DND-41 (cell line): ENCODE measurements at regions not wholly inside any gene's neighbourhood (a gene's known extent, or its start where the extent isn't known, plus 50 kb on each side); places are given as distances from the start of the nearest gene placed in this dataset.

Experiments
- ATAC-seq: fragments of 200-7000 bp; cut with Tn5 transposase; 3 replicates; pipeline ENCODE4 v1.9.1; 2021; ENCODE audit warnings: low read depth; ENCODE audit not compliant: insufficient read depth
- DNase-seq: peaks from one replicate; pipeline ENCODE4 v3.0.0-alpha.2; 2020
- H2AFZ ChIP-seq: 2 replicates; pipeline ENCODE4 v1.6.0; 2012; ENCODE audit warnings: low read depth, low read length
- H3K27ac ChIP-seq: 2 replicates; pipeline ENCODE4 v1.5.1; 2012; ENCODE audit warnings: low read length, inconsistent platforms
- H3K27me3 ChIP-seq: fragments of 200-600 bp; sonication (generic); 2 replicates; pipeline ENCODE4 v1.6.0; 2012; ENCODE audit warnings: low read length, mild to moderate bottlenecking, inconsistent platforms; ENCODE audit not compliant: insufficient read depth, poor library complexity
- H3K36me3 ChIP-seq: 2 replicates; pipeline ENCODE4 v1.5.1; 2012; ENCODE audit warnings: low read length, inconsistent platforms; ENCODE audit not compliant: insufficient read depth
- H3K4me1 ChIP-seq: 2 replicates; pipeline ENCODE4 v1.5.1; 2012; ENCODE audit warnings: mild to moderate bottlenecking, low read length; ENCODE audit not compliant: insufficient read depth
- H3K4me2 ChIP-seq: 2 replicates; pipeline ENCODE4 v1.6.0; 2012; ENCODE audit warnings: mild to moderate bottlenecking, moderate library complexity, low read length, inconsistent platforms; ENCODE audit not compliant: insufficient read depth
- H3K4me3 ChIP-seq, 2 experiments: fragments of 200-600 bp in 1 of 2; shearing (Covaris generic) in 1 of 2; 2 replicates each; pipeline ENCODE4 v1.5.1; 2012 to 2016; ENCODE audit warnings: inconsistent platforms in 2 of 2, low read length in 2 of 2, mild to moderate bottlenecking in 2 of 2, low read depth in 1 of 2, moderate library complexity in 1 of 2
- H3K79me2 ChIP-seq: 2 replicates; pipeline ENCODE4 v1.6.0; 2012; ENCODE audit warnings: low read length, inconsistent platforms; ENCODE audit not compliant: insufficient read depth
- H3K9ac ChIP-seq: 2 replicates; pipeline ENCODE4 v1.6.0; 2012; ENCODE audit warnings: low read depth, mild to moderate bottlenecking, inconsistent platforms, low read length, moderate library complexity
- H3K9me3 ChIP-seq: 2 replicates; pipeline ENCODE4 v1.5.1; 2012; ENCODE audit warnings: low read length, moderate library complexity, mild to moderate bottlenecking, inconsistent platforms; ENCODE audit not compliant: insufficient read depth, severe bottlenecking
- H4K20me1 ChIP-seq: 2 replicates; pipeline ENCODE4 v1.6.0; 2012; ENCODE audit warnings: low read length; ENCODE audit not compliant: insufficient read depth
- EZH2 ChIP-seq: IDR thresholded peaks from 3 replicates; pipeline ENCODE4 v1.6.1; 2012; ENCODE audit warnings: borderline replicate concordance, low read depth, mild to moderate bottlenecking, moderate library complexity, low read length, inconsistent platforms; ENCODE audit not compliant: severe bottlenecking
- TF ChIP-seq, protein P1 (sequence below): IDR thresholded peaks from 2 replicates; pipeline ENCODE4 v1.5.1; 2012; ENCODE audit warnings: borderline replicate concordance, low read length, moderate library complexity, mild to moderate bottlenecking; ENCODE audit not compliant: poor library complexity, severe bottlenecking; ENCODE audit errors: extremely low read depth

DNA sequence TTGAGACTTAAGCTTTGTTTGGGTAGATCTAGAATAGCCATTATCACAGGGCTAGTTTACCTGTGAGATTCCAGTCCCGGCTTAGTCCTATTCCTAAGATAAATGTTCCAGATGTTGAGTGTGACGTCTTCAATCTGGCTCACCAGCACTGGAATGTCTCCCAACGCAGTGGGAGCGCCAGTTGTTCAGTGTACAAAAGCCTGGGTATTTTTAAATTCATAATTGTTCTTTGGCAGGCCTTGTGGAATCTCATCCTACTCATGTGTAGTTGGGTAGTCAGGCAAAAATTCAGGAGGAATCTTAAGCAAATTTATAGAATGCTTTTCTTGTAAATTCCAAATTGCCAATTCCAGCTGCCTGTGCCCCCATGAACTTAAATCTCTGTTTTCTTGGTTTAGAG, 272.6 kb upstream of the KCNN2 start:
- H3K27ac ChIP-seq, result no peak overlapping the region
- no peaks in the 10 kb centered on the region for H3K79me2 ChIP-seq
- ATAC-seq, result no peak
- no peaks in the 10 kb centered on the region for H3K27me3 ChIP-seq
- no peaks in the 10 kb centered on the region for H4K20me1 ChIP-seq
- no peak overlapping the region for H2AFZ ChIP-seq
- H3K9me3 ChIP-seq, result peaks cover 14% of the 10 kb centered on the region
- no peak for DNase-seq
- no peak overlapping the region for H3K4me2 ChIP-seq
- H3K4me3 ChIP-seq, result no peak overlapping the region
- TF ChIP-seq EZH2, result no peak
- TF ChIP-seq, protein P1, sequence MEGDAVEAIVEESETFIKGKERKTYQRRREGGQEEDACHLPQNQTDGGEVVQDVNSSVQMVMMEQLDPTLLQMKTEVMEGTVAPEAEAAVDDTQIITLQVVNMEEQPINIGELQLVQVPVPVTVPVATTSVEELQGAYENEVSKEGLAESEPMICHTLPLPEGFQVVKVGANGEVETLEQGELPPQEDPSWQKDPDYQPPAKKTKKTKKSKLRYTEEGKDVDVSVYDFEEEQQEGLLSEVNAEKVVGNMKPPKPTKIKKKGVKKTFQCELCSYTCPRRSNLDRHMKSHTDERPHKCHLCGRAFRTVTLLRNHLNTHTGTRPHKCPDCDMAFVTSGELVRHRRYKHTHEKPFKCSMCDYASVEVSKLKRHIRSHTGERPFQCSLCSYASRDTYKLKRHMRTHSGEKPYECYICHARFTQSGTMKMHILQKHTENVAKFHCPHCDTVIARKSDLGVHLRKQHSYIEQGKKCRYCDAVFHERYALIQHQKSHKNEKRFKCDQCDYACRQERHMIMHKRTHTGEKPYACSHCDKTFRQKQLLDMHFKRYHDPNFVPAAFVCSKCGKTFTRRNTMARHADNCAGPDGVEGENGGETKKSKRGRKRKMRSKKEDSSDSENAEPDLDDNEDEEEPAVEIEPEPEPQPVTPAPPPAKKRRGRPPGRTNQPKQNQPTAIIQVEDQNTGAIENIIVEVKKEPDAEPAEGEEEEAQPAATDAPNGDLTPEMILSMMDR, result no peak
- H3K9ac ChIP-seq, result no peak overlapping the region
- H3K36me3 ChIP-seq, result no peaks in the 10 kb centered on the region
- no peaks in the 10 kb centered on the region for H3K4me1 ChIP-seq

DNA sequence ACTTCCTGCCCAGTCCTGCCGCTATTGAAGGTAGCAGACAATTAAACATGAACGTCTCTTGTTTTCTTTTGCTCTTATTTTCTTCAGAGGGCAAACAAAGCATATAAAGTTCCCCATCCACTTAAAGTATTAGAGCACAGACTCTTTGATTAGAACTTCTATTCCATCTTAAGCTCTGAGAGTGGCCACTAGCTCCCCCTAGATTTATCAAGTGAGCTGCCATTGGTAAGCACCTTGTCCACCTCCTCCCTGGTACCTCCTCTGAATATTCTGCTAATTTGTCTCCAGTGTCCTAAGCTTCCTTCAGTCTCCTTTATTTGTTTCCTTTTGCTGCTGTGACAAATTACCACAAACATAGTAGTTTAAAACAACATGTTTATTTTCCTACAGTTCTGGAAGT, 264.3 kb upstream of the KCNN2 start:
- Histone ChIP-seq H3K4me2 (no peak overlapping the region), H3K27me3 (no peaks in the 10 kb centered on the region), H3K9ac (no peak overlapping the region), H4K20me1 (no peaks in the 10 kb centered on the region), H3K79me2 (no peaks in the 10 kb centered on the region), H3K4me3 (no peak overlapping the region), H3K9me3 (peaks cover 4% of the 10 kb centered on the region), H3K27ac (no peak overlapping the region), H3K4me1 (no peaks in the 10 kb centered on the region), H3K36me3 (no peaks in the 10 kb centered on the region), H2AFZ (no peak overlapping the region)
- ATAC-seq, result no peak
- no peak for DNase-seq
- TF ChIP-seq, protein P1, result no peak
- TF ChIP-seq EZH2, result no peak

DNA sequence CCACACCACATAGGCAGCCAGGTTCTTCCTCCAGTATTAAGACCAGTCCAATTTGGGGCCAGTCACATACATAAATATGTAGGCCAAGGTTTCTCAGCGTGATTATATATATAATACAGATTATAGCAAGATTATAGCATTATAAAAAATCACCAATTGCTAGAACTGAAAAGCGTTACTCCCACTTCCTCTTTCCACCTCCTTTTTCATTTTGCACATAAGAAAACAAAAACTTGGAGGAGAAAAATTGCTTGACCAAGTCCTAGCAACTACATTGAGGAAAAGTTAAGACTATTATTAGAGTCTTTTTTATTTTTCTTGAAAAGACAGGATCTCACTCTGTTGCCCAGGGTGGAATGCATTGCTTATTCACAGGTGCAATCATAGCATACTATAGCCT, 262.7 kb upstream of the KCNN2 start:
- Histone ChIP-seq H3K9me3 (no peaks in the 10 kb centered on the region), H3K4me2 (no peak overlapping the region), H3K4me3 (no peak overlapping the region), H3K79me2 (no peaks in the 10 kb centered on the region), H2AFZ (no peak overlapping the region), H3K27me3 (no peaks in the 10 kb centered on the region), H3K36me3 (no peaks in the 10 kb centered on the region), H3K9ac (no peak overlapping the region), H3K27ac (no peak overlapping the region), H3K4me1 (no peaks in the 10 kb centered on the region), H4K20me1 (no peaks in the 10 kb centered on the region)
- no peak for TF ChIP-seq EZH2
- TF ChIP-seq, protein P1, result no peak
- ATAC-seq (no peak), DNase-seq (no peak)

DNA sequence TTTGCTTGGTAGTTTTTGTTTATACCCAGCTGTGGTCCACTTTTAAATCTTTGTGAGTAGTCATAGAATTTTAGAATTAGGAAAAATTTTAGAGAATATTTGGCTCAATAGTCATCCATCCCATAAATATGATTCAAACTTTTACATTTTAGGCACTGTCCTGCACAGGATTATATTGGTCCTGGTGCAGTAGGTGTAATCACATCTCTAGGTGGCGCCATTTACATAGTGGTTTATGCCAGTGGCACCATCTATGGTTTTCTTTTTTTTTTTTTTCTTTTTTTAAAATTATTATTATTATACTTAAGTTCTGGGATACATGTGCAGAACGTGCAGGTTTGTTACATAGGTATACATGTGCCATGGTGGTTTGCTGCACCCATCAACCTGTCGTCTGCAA, 260.7 kb upstream of the KCNN2 start:
- H3K27me3 ChIP-seq, result no peaks in the 10 kb centered on the region
- H3K9me3 ChIP-seq, result no peaks in the 10 kb centered on the region
- no peak overlapping the region for H2AFZ ChIP-seq
- no peaks in the 10 kb centered on the region for H3K36me3 ChIP-seq
- no peaks in the 10 kb centered on the region for H3K4me1 ChIP-seq
- H3K79me2 ChIP-seq, result no peaks in the 10 kb centered on the region
- H3K4me2 ChIP-seq, result no peak overlapping the region
- no peak overlapping the region for H3K9ac ChIP-seq
- TF ChIP-seq, protein P1, result peak; percentile 58
- no peak for TF ChIP-seq EZH2
- ATAC-seq, result no peak
- H4K20me1 ChIP-seq, result no peaks in the 10 kb centered on the region
- H3K27ac ChIP-seq, result no peak overlapping the region
- H3K4me3 ChIP-seq, result no peak overlapping the region
- DNase-seq, result no peak
